ENCODE measurements at regions not wholly inside any gene's neighbourhood (a gene's known extent, or its start where the extent isn't known, plus 50 kb on each side); places are given as distances from the start of the nearest gene placed in this dataset.

GRCh38 chr4:100970414-100970813, 376.9 kb downstream of the PPP3CA start:
- no peaks in the 10 kb centered on the region for H3K9me2 ChIP-seq (ENCODE audit: insufficient read depth)
- H3K4me2 ChIP-seq (ENCODE audit: low read length), result no peak overlapping the region
- no peaks in the 10 kb centered on the region for H3K27me3 ChIP-seq (ENCODE audit: insufficient read depth, low read length)
- DNase-seq (ENCODE audit: low read depth, low spot score), result no peak
- no peaks in the 10 kb centered on the region for H3K36me3 ChIP-seq (ENCODE audit: control insufficient read depth in 1 of 2, insufficient read depth in 2 of 2, low read length in 2 of 2)
- no peaks in the 10 kb centered on the region for H3K79me2 ChIP-seq (ENCODE audit: insufficient read depth, low read length)
- peak overlapping the region; percentile 13 for H2AFZ ChIP-seq (ENCODE audit: low read depth, low read length, poor library complexity, severe bottlenecking)
- TF ChIP-seq YY1 (IDR thresholded peaks at IDR 0.05; ENCODE audit: extremely low read depth, insufficient replicate concordance, low read depth, low read length), result no peak
- TF ChIP-seq POLR2A (IDR thresholded peaks at IDR 0.05; ENCODE audit: borderline replicate concordance, extremely low read depth, insufficient read depth, insufficient read length), result no peak
- no peak for TF ChIP-seq ZNF274 (IDR thresholded peaks at IDR 0.05; ENCODE audit: low read depth, low read length)
- no peak for TF ChIP-seq EZH2phosphoT487 (IDR thresholded peaks at IDR 0.05; ENCODE audit: borderline replicate concordance)
- no peak for TF ChIP-seq SRF (IDR thresholded peaks at IDR 0.05; ENCODE audit: low read depth)
- TF ChIP-seq, protein P1, sequence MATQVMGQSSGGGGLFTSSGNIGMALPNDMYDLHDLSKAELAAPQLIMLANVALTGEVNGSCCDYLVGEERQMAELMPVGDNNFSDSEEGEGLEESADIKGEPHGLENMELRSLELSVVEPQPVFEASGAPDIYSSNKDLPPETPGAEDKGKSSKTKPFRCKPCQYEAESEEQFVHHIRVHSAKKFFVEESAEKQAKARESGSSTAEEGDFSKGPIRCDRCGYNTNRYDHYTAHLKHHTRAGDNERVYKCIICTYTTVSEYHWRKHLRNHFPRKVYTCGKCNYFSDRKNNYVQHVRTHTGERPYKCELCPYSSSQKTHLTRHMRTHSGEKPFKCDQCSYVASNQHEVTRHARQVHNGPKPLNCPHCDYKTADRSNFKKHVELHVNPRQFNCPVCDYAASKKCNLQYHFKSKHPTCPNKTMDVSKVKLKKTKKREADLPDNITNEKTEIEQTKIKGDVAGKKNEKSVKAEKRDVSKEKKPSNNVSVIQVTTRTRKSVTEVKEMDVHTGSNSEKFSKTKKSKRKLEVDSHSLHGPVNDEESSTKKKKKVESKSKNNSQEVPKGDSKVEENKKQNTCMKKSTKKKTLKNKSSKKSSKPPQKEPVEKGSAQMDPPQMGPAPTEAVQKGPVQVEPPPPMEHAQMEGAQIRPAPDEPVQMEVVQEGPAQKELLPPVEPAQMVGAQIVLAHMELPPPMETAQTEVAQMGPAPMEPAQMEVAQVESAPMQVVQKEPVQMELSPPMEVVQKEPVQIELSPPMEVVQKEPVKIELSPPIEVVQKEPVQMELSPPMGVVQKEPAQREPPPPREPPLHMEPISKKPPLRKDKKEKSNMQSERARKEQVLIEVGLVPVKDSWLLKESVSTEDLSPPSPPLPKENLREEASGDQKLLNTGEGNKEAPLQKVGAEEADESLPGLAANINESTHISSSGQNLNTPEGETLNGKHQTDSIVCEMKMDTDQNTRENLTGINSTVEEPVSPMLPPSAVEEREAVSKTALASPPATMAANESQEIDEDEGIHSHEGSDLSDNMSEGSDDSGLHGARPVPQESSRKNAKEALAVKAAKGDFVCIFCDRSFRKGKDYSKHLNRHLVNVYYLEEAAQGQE (IDR thresholded peaks at IDR 0.05; ENCODE audit: low read depth), result no peak
- no peak for TF ChIP-seq TCF7L2 (IDR thresholded peaks at IDR 0.05; ENCODE audit: borderline replicate concordance, extremely low read depth, insufficient read depth, insufficient read length)
- TF ChIP-seq CBX3 (IDR thresholded peaks at IDR 0.05; ENCODE audit: low read depth), result no peak
- TF ChIP-seq EZH2 (IDR thresholded peaks at IDR 0.05), result no peak
- no peak overlapping the region for H3K27ac ChIP-seq (ENCODE audit: low read depth, low read length)
- intact Hi-C loops (cut with micrococcal nuclease), result no loop called here
- H3K9me3 ChIP-seq (ENCODE audit: control insufficient read depth in 1 of 2, insufficient read depth in 1 of 2, low read depth in 1 of 2, low read length in 2 of 2), result no peaks in the 10 kb centered on the region
- H3K4me1 ChIP-seq (ENCODE audit: control insufficient read depth in 1 of 2, insufficient read depth in 2 of 2, low read length in 2 of 2), result no peaks in the 10 kb centered on the region
- ATAC-seq, result no peak
- BruUV-seq (replicated peaks), result no TSS peak
- H3K4me3 ChIP-seq (replicated peaks in 1 of 2; ENCODE audit: low read depth in 1 of 2, low read length in 2 of 2), result no peak overlapping the region
- no peaks in the 10 kb centered on the region for H4K20me1 ChIP-seq (ENCODE audit: insufficient read depth)
- no peak overlapping the region for H3K9ac ChIP-seq (ENCODE audit: low read length)
- ChIA-PET POLR2A (no interaction called here), CTCF (no interaction called here), RAD21 (ENCODE audit: low non-redundant PET in 1 of 2, low total read pairs in 2 of 2, uncharacterized antibody in 2 of 2, unreplicated experiment in 2 of 2) (no interaction called here)
